ENCODE measurements at regions not wholly inside any gene's neighbourhood (a gene's known extent, or its start where the extent isn't known, plus 50 kb on each side); places are given as distances from the start of the nearest gene placed in this dataset.
"Not testable (repeated sequence)": the region's sequence is repeated elsewhere in the genome, so short reads cannot be mapped to it uniquely, and the experiment has no call there.

DNA sequence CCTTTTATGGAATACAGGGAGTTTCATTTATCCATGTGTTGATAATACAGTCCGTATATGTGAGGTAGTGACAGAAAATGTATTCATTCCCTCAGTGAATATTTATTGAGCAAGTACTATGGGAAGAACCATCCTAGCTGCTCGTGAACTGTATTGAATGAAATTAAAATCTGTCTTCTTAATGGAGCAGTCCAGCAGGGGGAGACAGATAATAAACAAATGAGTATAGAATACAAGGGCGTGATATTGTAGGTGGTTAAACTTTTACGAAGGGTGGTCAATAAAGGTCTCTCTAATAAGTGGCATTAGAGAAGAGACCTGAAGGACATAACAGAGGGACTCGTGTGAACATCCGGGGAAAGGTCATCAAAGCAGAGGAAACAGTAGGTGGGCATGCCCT lies 62.7 kb upstream of the OSTN start:
- ATAC-seq, result no peak
- intact Hi-C loops (cut with DNase I, micrococcal nuclease), result no loop called here
- peak in 1 of 3 donors; percentile 10 for DNase-seq

DNA sequence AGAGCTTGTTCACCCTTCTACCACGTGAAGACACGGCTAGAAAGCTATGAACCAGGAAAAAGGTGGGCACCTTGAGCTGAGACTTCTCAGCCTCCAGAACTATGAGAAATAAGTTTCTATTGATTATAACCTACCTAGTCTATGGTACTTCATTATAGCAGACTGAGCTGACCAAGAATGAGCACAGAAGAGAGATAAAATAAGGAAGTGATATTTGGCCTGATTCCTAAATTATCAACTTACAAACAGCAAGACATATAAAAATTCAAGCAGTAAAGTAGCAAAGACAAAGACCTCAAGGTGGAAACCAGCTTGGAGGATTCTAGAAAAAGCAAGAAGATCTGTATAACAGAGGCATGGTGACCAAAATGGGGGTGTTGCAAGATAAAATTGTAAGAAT lies 63.9 kb upstream of the OSTN start:
- Histone ChIP-seq H3K9me3 (no peaks in the 10 kb centered on the region), H3K4me3 (no peak overlapping the region), H3K36me3 (ENCODE audit: low read depth) (no peaks in the 10 kb centered on the region), H3K4me1 (ENCODE audit: low read depth) (no peaks in the 10 kb centered on the region)
- no peak for TF ChIP-seq CTCF (IDR thresholded peaks at IDR 0.05)
- intact Hi-C loops (cut with DNase I, micrococcal nuclease), result no loop called here
- DNase-seq, result no peak
- no peak for ATAC-seq

More for the DNA sequence above, 62.7 kb upstream of the OSTN start:
- Histone ChIP-seq H3K36me3 (ENCODE audit: low read depth) (no peaks in the 10 kb centered on the region), H3K9me3 (no peaks in the 10 kb centered on the region), H3K4me1 (ENCODE audit: low read depth) (no peaks in the 10 kb centered on the region), H3K4me3 (no peak overlapping the region)
- TF ChIP-seq CTCF (IDR thresholded peaks at IDR 0.05), result no peak

DNA sequence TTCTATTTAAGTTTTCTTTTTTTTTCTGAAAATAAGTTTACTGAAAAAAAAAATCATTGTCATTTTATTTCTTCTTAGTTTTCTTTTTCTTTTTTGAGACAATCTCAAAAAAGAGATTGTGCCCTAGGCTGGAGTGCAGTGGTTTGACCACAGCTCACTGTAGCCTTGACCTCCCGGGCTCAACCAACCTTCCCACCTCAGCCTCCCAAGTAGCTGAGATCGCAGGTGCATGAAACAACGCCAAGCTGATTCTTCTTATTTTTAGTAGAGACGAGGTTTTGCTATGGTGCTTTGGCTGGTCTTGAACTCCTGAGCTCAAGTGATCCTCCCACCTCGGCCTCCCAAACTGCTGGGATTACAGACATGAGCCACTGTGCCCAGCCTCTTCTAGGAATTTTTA lies 65.7 kb upstream of the OSTN start:
- H3K4me3 ChIP-seq, result no peak overlapping the region
- no peak for TF ChIP-seq CTCF (IDR thresholded peaks at IDR 0.05)
- DNase-seq, result no peak
- H3K36me3 ChIP-seq (ENCODE audit: low read depth), result no peaks in the 10 kb centered on the region
- no peaks in the 10 kb centered on the region for H3K4me1 ChIP-seq (ENCODE audit: low read depth)
- intact Hi-C loops (cut with DNase I, micrococcal nuclease), result no loop called here
- no peaks in the 10 kb centered on the region for H3K9me3 ChIP-seq
- no peak for ATAC-seq

DNA sequence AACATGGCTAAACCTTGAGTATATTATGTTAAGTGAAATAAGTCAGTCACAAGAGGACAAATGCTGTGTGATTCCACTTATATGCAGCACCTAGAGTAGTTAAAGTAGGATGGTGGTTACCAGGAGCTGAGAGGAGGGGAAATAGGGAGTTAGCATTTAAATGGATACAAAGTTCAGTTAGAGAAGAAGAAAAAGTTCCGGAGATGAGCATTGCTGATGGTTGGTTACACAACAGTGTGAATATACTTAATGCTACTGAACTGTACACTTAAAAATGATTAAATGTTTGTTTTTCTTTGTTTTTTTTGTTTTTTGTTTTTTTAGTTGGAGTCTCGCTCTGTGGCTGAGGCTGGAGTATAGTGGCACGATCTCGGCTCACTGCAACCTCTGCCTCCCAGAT lies 67.7 kb upstream of the OSTN start:
- DNase-seq, result no peak
- intact Hi-C loops (cut with DNase I, micrococcal nuclease), result no loop called here
- TF ChIP-seq CTCF (IDR thresholded peaks at IDR 0.05), result no peak
- Histone ChIP-seq H3K4me1 (ENCODE audit: low read depth) (no peaks in the 10 kb centered on the region), H3K36me3 (ENCODE audit: low read depth) (no peaks in the 10 kb centered on the region), H3K9me3 (no peaks in the 10 kb centered on the region), H3K4me3 (no peak overlapping the region)
- no peak for ATAC-seq

- H3K9me3 ChIP-seq; H3K36me3 ChIP-seq (ENCODE audit: low read depth); DNase-seq; H3K4me1 ChIP-seq (ENCODE audit: low read depth); intact Hi-C loops (cut with DNase I, micrococcal nuclease); ATAC-seq; H3K4me3 ChIP-seq: not testable (repeated sequence)
These were observed 74.2 kb upstream of the OSTN start for GRCh38 chr3:191124891-191125290.

- DNase-seq (no peak), ATAC-seq (no peak)
- intact Hi-C loops (cut with DNase I, micrococcal nuclease), result no loop called here
These were observed 75.1 kb upstream of the OSTN start for GRCh38 chr3:191123946-191124345.

More at GRCh38 chr3:191123946-191124345, 75.1 kb upstream of the OSTN start:
- no peaks in the 10 kb centered on the region for H3K36me3 ChIP-seq (ENCODE audit: low read depth)
- H3K4me1 ChIP-seq (ENCODE audit: low read depth), result no peaks in the 10 kb centered on the region
- H3K9me3 ChIP-seq, result no peaks in the 10 kb centered on the region
- TF ChIP-seq CTCF (IDR thresholded peaks at IDR 0.05), result no peak
- no peak overlapping the region for H3K4me3 ChIP-seq

All from mucosa of descending colon (tissue), 3 donors.